OCI-LY3 (cell line): ENCODE measurements at regions not wholly inside any gene's neighbourhood (a gene's known extent, or its start where the extent isn't known, plus 50 kb on each side); places are given as distances from the start of the nearest gene placed in this dataset.

Experiments used
- EZH2phosphoT487 ChIP-seq: fragments of 200-600 bp; shearing (Covaris generic); IDR thresholded peaks from 2 replicates; pipeline ENCODE4 v1.6.1; 2018; ENCODE audit warnings: antibody characterized with exemption, mixed run types, low read depth
- TF ChIP-seq, protein P1 (sequence below): fragments of 200-600, 300-600 bp; sonication (generic); IDR thresholded peaks from 2 replicates; pipeline ENCODE4 v1.5.1; 2014; ENCODE audit warnings: antibody characterized with exemption, low read length, low read depth

DNA sequence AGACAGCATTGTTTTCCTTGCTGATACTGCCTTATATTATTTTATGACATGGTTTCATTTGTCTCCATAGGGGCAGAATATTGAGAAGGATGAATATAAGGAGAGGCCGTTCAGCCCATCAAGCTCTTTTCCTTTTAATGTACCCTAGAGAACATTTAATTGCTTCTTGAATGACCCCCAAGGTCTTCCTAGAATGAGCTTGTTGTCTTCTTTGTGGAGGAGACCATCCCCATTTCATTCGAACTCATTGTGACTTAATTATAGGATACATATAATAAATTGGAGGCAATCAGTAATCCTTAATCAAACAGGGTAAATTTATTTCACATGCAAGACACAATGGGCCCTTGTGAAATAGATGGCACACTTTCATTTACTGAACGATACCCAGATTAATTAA is 231.3 kb downstream of the MDFIC start:
- TF ChIP-seq, protein P1, sequence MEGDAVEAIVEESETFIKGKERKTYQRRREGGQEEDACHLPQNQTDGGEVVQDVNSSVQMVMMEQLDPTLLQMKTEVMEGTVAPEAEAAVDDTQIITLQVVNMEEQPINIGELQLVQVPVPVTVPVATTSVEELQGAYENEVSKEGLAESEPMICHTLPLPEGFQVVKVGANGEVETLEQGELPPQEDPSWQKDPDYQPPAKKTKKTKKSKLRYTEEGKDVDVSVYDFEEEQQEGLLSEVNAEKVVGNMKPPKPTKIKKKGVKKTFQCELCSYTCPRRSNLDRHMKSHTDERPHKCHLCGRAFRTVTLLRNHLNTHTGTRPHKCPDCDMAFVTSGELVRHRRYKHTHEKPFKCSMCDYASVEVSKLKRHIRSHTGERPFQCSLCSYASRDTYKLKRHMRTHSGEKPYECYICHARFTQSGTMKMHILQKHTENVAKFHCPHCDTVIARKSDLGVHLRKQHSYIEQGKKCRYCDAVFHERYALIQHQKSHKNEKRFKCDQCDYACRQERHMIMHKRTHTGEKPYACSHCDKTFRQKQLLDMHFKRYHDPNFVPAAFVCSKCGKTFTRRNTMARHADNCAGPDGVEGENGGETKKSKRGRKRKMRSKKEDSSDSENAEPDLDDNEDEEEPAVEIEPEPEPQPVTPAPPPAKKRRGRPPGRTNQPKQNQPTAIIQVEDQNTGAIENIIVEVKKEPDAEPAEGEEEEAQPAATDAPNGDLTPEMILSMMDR, result no peak
- no peak for TF ChIP-seq EZH2phosphoT487
